SIG-M5 treated with dmso at 0.1 percent for 504 hours (cell line): ENCODE measurements at regions not wholly inside any gene's neighbourhood (a gene's known extent, or its start where the extent isn't known, plus 50 kb on each side); places are given as distances from the start of the nearest gene placed in this dataset.
"Not testable (repeated sequence)": the region's sequence is repeated elsewhere in the genome, so short reads cannot be mapped to it uniquely, and the experiment has no call there.

Experiments used
- DNase-seq: peaks from one replicate; lab custom pipeline; 2025; ENCODE audit not compliant: unreplicated experiment; lab: John Stamatoyannopoulos, UW

- DNase-seq = no peak
Measured at GRCh38 chr2:145927131-145927950, 1407.4 kb upstream of the ZEB2 start.

- no peak for DNase-seq
Measured at GRCh38 chr2:145925591-145925990, 1405.7 kb upstream of the ZEB2 start.

- DNase-seq = no peak
Measured at GRCh38 chr2:145919477-145919876, 1399.6 kb upstream of the ZEB2 start.

GRCh38 chr2:145918951-145919350, 1399.0 kb upstream of the ZEB2 start:
- no peak for DNase-seq

- no peak for DNase-seq
Measured at GRCh38 chr2:145916799-145917198, 1396.9 kb upstream of the ZEB2 start.

GRCh38 chr2:145914716-145915115, 1394.8 kb upstream of the ZEB2 start:
- DNase-seq = no peak

- DNase-seq = no peak
Measured at GRCh38 chr2:145910416-145910815, 1390.5 kb upstream of the ZEB2 start.

- no peak for DNase-seq
Measured at GRCh38 chr2:145909766-145910165, 1389.8 kb upstream of the ZEB2 start.

- DNase-seq = no peak
Measured at GRCh38 chr2:145909175-145909755, 1389.3 kb upstream of the ZEB2 start.

- DNase-seq = no peak
Measured at GRCh38 chr2:145906354-145906753, 1386.4 kb upstream of the ZEB2 start.

GRCh38 chr2:145905371-145905770, 1385.5 kb upstream of the ZEB2 start:
- no peak for DNase-seq

GRCh38 chr2:145897151-145897550, 1377.2 kb upstream of the ZEB2 start:
- no peak for DNase-seq

GRCh38 chr2:145887915-145888314, 1368.0 kb upstream of the ZEB2 start:
- DNase-seq = no peak

- DNase-seq = not testable (repeated sequence)
Measured at GRCh38 chr2:145880997-145881396, 1361.1 kb upstream of the ZEB2 start.

- DNase-seq = no peak
Measured at GRCh38 chr2:145875016-145875415, 1355.1 kb upstream of the ZEB2 start.

GRCh38 chr2:145874466-145874865, 1354.5 kb upstream of the ZEB2 start:
- DNase-seq = no peak

- no peak for DNase-seq
Measured at GRCh38 chr2:145864501-145864900, 1344.6 kb upstream of the ZEB2 start.

- no peak for DNase-seq
Measured at GRCh38 chr2:145861940-145862339, 1342.0 kb upstream of the ZEB2 start.

GRCh38 chr2:145860083-145860482, 1340.2 kb upstream of the ZEB2 start:
- DNase-seq = no peak

GRCh38 chr2:145855142-145855541, 1335.2 kb upstream of the ZEB2 start:
- DNase-seq = no peak

- DNase-seq = no peak
Measured at GRCh38 chr2:145854039-145854755, 1334.3 kb upstream of the ZEB2 start.

- no peak for DNase-seq
Measured at GRCh38 chr2:145851730-145852129, 1331.8 kb upstream of the ZEB2 start.
